OCI-LY1 (cell line): ENCODE measurements at regions not wholly inside any gene's neighbourhood (a gene's known extent, or its start where the extent isn't known, plus 50 kb on each side); places are given as distances from the start of the nearest gene placed in this dataset.

Experiments used
- CTCF ChIP-seq: fragments of 200-600 bp; sonication (generic), shearing (Covaris generic); IDR thresholded peaks from 2 replicates; pipeline ENCODE4 v1.5.1; 2017; ENCODE audit warnings: mild to moderate bottlenecking, antibody characterized with exemption, low read length, moderate library complexity, mixed read lengths
- EZH2 ChIP-seq: fragments of 200-600 bp; sonication (generic), shearing (Covaris generic); IDR thresholded peaks from 2 replicates; pipeline ENCODE4 v1.8.0; 2017; ENCODE audit warnings: borderline replicate concordance, mixed run types, mild to moderate bottlenecking, antibody characterized with exemption, low read length, moderate library complexity, mixed read lengths

DNA sequence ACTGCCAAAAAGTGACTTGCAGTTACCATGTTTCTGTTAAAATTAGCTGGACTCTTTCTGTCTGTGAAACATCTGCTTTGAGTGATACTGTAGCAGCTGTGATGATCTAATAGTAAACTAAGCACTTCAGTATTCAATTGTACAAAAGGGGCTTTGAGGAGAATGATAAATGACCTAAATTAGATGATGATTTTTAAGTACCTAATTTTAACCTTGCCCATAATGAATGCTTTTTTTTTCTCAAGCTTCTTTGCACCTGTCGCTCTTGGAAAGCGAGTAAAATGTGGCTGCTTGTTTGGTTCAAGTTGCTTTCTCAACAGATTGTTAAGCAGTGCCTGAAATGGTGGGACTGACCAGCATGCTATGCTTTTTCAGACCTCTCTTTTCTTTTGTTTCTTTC, 752.3 kb downstream of the EPHA3 start:
- TF ChIP-seq CTCF (no peak), EZH2 (no peak)
